ENCODE measurements at regions not wholly inside any gene's neighbourhood (a gene's known extent, or its start where the extent isn't known, plus 50 kb on each side); places are given as distances from the start of the nearest gene placed in this dataset.

GRCh38 chr11:86124251-86125233 is 55.7 kb upstream of the PICALM start:
- H3K9me3 ChIP-seq (ENCODE audit: low read depth) = no peaks in the 10 kb centered on the region
- H3K36me3 ChIP-seq = no peaks in the 10 kb centered on the region
- no peak overlapping the region for H3K4me2 ChIP-seq
- no peaks in the 10 kb centered on the region for H3K79me2 ChIP-seq (ENCODE audit: low read depth)
- no peaks in the 10 kb centered on the region for H3K4me1 ChIP-seq
- H3F3A ChIP-seq (ENCODE audit: low read depth) = no peaks in the 10 kb centered on the region
- no peak overlapping the region for H3K9ac ChIP-seq
- no peak for TF ChIP-seq EZH2 (IDR thresholded peaks at IDR 0.05)
- no peak for TF ChIP-seq EZH2phosphoT487 (IDR thresholded peaks at IDR 0.05)
- TF ChIP-seq CTCF (IDR thresholded peaks at IDR 0.05) = no peak
- Mint-ChIP-seq H3K9me3 (no peaks in the 10 kb centered on the region), H3K4me3 (no peak overlapping the region), H3K27ac (no peak overlapping the region), H3K27me3 (ENCODE audit: insufficient read depth, low read depth) (peaks cover 2% of the 10 kb centered on the region), H3K36me3 (no peaks in the 10 kb centered on the region), H3K4me1 (no peaks in the 10 kb centered on the region)
- no peaks in the 10 kb centered on the region for H4K20me1 ChIP-seq (ENCODE audit: low read depth)
- no peaks in the 10 kb centered on the region for H3K27me3 ChIP-seq
- DNase-seq (ENCODE audit: low spot score) = no peak
- no peak overlapping the region for H3K27ac ChIP-seq
- no peak overlapping the region for H3K4me3 ChIP-seq
- H2AFZ ChIP-seq (replicated peaks) = no peak overlapping the region

DNA sequence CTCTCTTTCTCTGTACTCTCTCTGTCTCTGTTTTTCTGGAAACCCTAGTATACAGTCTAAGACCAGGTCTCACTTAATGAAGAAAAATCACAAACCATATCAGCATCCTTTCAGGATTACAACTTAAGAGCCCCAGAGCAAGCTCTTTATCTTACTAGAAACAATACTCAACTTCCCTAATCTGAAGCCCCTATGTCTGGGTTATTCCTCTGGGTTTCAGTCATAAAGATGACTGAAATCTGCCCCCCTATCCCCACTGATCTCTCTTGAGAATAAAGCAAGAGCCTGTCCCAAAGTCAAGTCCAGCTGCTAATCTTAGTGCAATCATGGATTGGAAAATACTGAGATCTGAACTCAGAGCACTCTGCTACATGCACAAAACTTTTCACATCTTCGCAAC is 53.9 kb upstream of the PICALM start:
- H3F3A ChIP-seq (ENCODE audit: low read depth) = no peaks in the 10 kb centered on the region
- Mint-ChIP-seq H3K4me3 (no peak overlapping the region), H3K4me1 (no peaks in the 10 kb centered on the region), H3K9me3 (no peaks in the 10 kb centered on the region), H3K27ac (no peak overlapping the region), H3K27me3 (ENCODE audit: insufficient read depth, low read depth) (peaks cover 2% of the 10 kb centered on the region), H3K36me3 (no peaks in the 10 kb centered on the region)
- H4K20me1 ChIP-seq (ENCODE audit: low read depth) = no peaks in the 10 kb centered on the region
- DNase-seq (ENCODE audit: low spot score) = no peak
- no peaks in the 10 kb centered on the region for H3K9me3 ChIP-seq (ENCODE audit: low read depth)
- no peak overlapping the region for H2AFZ ChIP-seq (replicated peaks)
- no peak overlapping the region for H3K4me2 ChIP-seq
- no peak overlapping the region for H3K4me3 ChIP-seq
- H3K27me3 ChIP-seq = no peaks in the 10 kb centered on the region
- no peak overlapping the region for H3K27ac ChIP-seq
- H3K9ac ChIP-seq = no peak overlapping the region
- TF ChIP-seq CTCF (IDR thresholded peaks at IDR 0.05) = no peak
- no peaks in the 10 kb centered on the region for H3K79me2 ChIP-seq (ENCODE audit: low read depth)
- no peaks in the 10 kb centered on the region for H3K36me3 ChIP-seq
- H3K4me1 ChIP-seq = no peaks in the 10 kb centered on the region

- no peak for DNase-seq (ENCODE audit: low spot score)
- H3K27ac ChIP-seq = no peak overlapping the region
- Mint-ChIP-seq H3K27ac (no peak overlapping the region), H3K36me3 (no peaks in the 10 kb centered on the region), H3K4me3 (no peak overlapping the region), H3K27me3 (ENCODE audit: insufficient read depth, low read depth) (peaks cover 2% of the 10 kb centered on the region), H3K9me3 (no peaks in the 10 kb centered on the region), H3K4me1 (no peaks in the 10 kb centered on the region)
- no peak overlapping the region for H3K4me3 ChIP-seq
- no peak overlapping the region for H3K4me2 ChIP-seq
- no peaks in the 10 kb centered on the region for H3K36me3 ChIP-seq
- TF ChIP-seq EZH2phosphoT487 (IDR thresholded peaks at IDR 0.05) (no peak), EZH2 (IDR thresholded peaks at IDR 0.05) (no peak), CTCF (IDR thresholded peaks at IDR 0.05) (no peak)
- H3K4me1 ChIP-seq = no peaks in the 10 kb centered on the region
- no peaks in the 10 kb centered on the region for H3K27me3 ChIP-seq
- H3K9ac ChIP-seq = no peak overlapping the region
- no peak overlapping the region for H2AFZ ChIP-seq (replicated peaks)
- no peaks in the 10 kb centered on the region for H3K9me3 ChIP-seq (ENCODE audit: low read depth)
- no peaks in the 10 kb centered on the region for H3F3A ChIP-seq (ENCODE audit: low read depth)
- H4K20me1 ChIP-seq (ENCODE audit: low read depth) = no peaks in the 10 kb centered on the region
- no peaks in the 10 kb centered on the region for H3K79me2 ChIP-seq (ENCODE audit: low read depth)
Observed at GRCh38 chr11:86120807-86121206, 51.9 kb upstream of the PICALM start.

All from neural progenitor cell (in vitro differentiated cells).